ENCODE measurements at regions not wholly inside any gene's neighbourhood (a gene's known extent, or its start where the extent isn't known, plus 50 kb on each side); places are given as distances from the start of the nearest gene placed in this dataset.

- no peak for TF ChIP-seq CTCF (optimal IDR thresholded peaks at IDR 0.05 in 1 of 3, IDR thresholded peaks at IDR 0.05 in 1 of 3, conservative IDR thresholded peaks at IDR 0.05 in 1 of 3; ENCODE audit: extremely low read depth in 1 of 3, insufficient read depth in 2 of 3, low read length in 3 of 3)
- no peak for TF ChIP-seq EZH2 (IDR thresholded peaks at IDR 0.05; ENCODE audit: low read length)
Measured at GRCh38 chr22:44431256-44431655, 66.8 kb downstream of the RTL6 start.
